SK-N-SH treated with all-trans-retinoic acid at 6 μM for 48 hours (cell line): ENCODE measurements at regions not wholly inside any gene's neighbourhood (a gene's known extent, or its start where the extent isn't known, plus 50 kb on each side); places are given as distances from the start of the nearest gene placed in this dataset.

Experiments used
- CREB5 ChIP-seq: fragments of 250-450 bp; sonication (Bioruptor Pico); IDR thresholded peaks from 2 replicates; pipeline ENCODE4 v1.5.1; 2020; ENCODE audit warnings: low read depth, mild to moderate bottlenecking, moderate library complexity
- PATZ1 ChIP-seq: fragments of 250-450 bp; sonication (Bioruptor Pico); IDR thresholded peaks from 2 replicates; pipeline ENCODE4 v1.8.0; 2020; ENCODE audit warnings: mild to moderate bottlenecking, moderate library complexity, borderline replicate concordance
- POU6F1 ChIP-seq: fragments of 250-450 bp; sonication (Bioruptor Pico); IDR thresholded peaks from 2 replicates; pipeline ENCODE4 v1.8.0; 2021; ENCODE audit warnings: low read depth, mild to moderate bottlenecking, moderate library complexity, borderline replicate concordance
- TSHZ2 ChIP-seq: fragments of 250-450 bp; sonication (Bioruptor Pico); IDR thresholded peaks from 2 replicates; pipeline ENCODE4 v1.5.0; 2020; ENCODE audit warnings: mild to moderate bottlenecking, moderate library complexity
- ZC3H10 ChIP-seq: fragments of 250-450 bp; sonication (Bioruptor Pico); IDR thresholded peaks from 2 replicates; pipeline ENCODE4 v1.5.1; 2021; ENCODE audit warnings: mild to moderate bottlenecking, moderate library complexity
- ZFP3 ChIP-seq: fragments of 250-450 bp; sonication (Bioruptor Pico); IDR thresholded peaks from 2 replicates; pipeline ENCODE4 v1.5.0; 2020; ENCODE audit warnings: mild to moderate bottlenecking, moderate library complexity
- ZNF70 ChIP-seq: fragments of 450-650 bp; formaldehyde crosslinking; IDR thresholded peaks from 2 replicates; pipeline ENCODE4 v1.5.0; 2020; ENCODE audit warnings: mild to moderate bottlenecking, moderate library complexity

GRCh38 chr14:101047326-101047725, 143.8 kb upstream of the RTL1 start:
- TF ChIP-seq PATZ1 (no peak), ZNF70 (CRISPR knock-in tag) (no peak), ZFP3 (CRISPR knock-in tag) (no peak), ZC3H10 (CRISPR knock-in tag) (no peak), CREB5 (CRISPR knock-in tag) (no peak), POU6F1 (CRISPR knock-in tag) (no peak), TSHZ2 (no peak)
